ENCODE measurements at regions not wholly inside any gene's neighbourhood (a gene's known extent, or its start where the extent isn't known, plus 50 kb on each side); places are given as distances from the start of the nearest gene placed in this dataset.

DNA sequence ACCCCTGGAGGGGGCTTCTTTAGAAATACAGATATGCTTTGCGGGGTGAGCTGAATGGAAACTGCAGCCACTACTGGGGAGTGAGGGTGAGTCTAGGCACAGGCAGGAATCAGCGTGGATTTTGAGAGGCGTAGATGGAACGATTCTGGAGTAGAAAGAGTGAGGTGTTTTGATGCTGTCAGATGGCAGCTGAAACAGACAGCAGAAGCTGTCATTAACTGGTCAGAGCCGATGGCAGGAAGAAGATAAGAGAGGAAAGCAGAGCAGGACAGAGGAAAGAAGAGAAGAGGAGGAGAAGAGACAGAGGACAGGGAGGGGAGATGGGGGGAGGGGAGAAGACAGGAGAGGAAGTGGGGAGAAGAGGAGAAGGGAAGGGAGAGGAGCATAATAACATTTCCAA is 138.5 kb downstream of the LRIG2 start:
- Histone ChIP-seq H3K27me3 (no peaks in the 10 kb centered on the region), H3K36me3 (no peaks in the 10 kb centered on the region), H3K9me3 (peaks cover 0 to 10% (median 1%) of the 10 kb centered on the region in 4 donors), H3K27ac (peak overlapping the region in 1 of 4 donors; percentile 27), H3K4me3 (no peak overlapping the region), H3K4me1 (peaks cover 0 to 20% (median 1%) of the 10 kb centered on the region in 4 donors)
- no peak for DNase-seq
- TF ChIP-seq POLR2A (IDR thresholded peaks at IDR 0.05): no peak
- TF ChIP-seq, protein P1, sequence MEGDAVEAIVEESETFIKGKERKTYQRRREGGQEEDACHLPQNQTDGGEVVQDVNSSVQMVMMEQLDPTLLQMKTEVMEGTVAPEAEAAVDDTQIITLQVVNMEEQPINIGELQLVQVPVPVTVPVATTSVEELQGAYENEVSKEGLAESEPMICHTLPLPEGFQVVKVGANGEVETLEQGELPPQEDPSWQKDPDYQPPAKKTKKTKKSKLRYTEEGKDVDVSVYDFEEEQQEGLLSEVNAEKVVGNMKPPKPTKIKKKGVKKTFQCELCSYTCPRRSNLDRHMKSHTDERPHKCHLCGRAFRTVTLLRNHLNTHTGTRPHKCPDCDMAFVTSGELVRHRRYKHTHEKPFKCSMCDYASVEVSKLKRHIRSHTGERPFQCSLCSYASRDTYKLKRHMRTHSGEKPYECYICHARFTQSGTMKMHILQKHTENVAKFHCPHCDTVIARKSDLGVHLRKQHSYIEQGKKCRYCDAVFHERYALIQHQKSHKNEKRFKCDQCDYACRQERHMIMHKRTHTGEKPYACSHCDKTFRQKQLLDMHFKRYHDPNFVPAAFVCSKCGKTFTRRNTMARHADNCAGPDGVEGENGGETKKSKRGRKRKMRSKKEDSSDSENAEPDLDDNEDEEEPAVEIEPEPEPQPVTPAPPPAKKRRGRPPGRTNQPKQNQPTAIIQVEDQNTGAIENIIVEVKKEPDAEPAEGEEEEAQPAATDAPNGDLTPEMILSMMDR (IDR thresholded peaks at IDR 0.05): no peak

DNA sequence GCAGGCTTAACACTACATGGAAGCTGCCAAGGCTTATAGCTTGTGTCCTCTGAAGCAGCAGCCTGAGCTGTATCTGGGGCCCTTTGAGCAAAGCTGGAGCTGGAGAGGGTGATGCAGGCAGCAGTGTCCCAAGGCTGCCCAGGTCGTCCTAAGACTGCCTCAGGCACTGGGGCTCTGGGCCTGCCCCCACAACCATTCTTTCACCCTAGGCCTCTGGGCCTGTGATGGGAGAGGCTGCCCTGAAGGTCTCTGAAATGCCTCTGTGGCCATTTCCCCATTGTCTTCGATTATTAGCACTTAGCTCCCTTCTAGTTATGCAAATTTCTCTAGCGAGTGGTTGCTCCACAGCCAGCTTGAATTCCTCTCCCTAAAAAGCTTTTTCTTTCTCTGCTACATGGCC is 142.0 kb downstream of the LRIG2 start:
- H3K9me3 ChIP-seq: peaks cover 0 to 10% (median 1%) of the 10 kb centered on the region in 4 donors
- H3K36me3 ChIP-seq: no peaks in the 10 kb centered on the region
- peaks cover 0 to 14% (median 4%) of the 10 kb centered on the region in 4 donors for H3K4me1 ChIP-seq
- no peak for TF ChIP-seq POLR2A (IDR thresholded peaks at IDR 0.05)
- TF ChIP-seq, protein P1 (IDR thresholded peaks at IDR 0.05): no peak
- no peak overlapping the region for H3K4me3 ChIP-seq
- DNase-seq: no peak
- no peak overlapping the region for H3K27ac ChIP-seq
- H3K27me3 ChIP-seq: no peaks in the 10 kb centered on the region

DNA sequence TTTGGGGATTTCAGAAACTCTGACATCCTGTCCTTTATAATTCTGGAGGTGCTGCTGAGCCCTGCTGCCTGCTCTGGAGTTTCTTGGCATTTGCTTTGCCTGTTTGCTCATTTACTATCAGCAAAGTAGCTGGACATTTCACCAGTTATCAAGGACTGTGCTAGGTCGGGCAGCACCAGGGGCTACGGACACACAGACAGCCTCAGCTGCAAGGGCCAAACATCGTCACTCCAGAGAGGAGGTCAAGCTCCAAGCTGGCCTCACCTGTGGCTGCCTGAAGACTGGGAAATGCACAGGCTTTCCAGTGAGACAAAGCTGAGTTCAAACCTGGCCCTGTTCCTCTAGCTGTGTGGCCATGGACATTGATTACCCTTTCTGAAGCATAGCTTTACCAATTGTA is 143.7 kb downstream of the LRIG2 start:
- Histone ChIP-seq H3K4me1 (peaks cover 0 to 10% (median 4%) of the 10 kb centered on the region in 4 donors), H3K9me3 (peaks cover 0 to 10% (median 1%) of the 10 kb centered on the region in 4 donors), H3K27me3 (no peaks in the 10 kb centered on the region), H3K36me3 (no peaks in the 10 kb centered on the region), H3K4me3 (no peak overlapping the region), H3K27ac (peak overlapping the region in 3 of 4 donors; percentile 46 to 91 (median 79))
- TF ChIP-seq POLR2A (IDR thresholded peaks at IDR 0.05): no peak
- TF ChIP-seq, protein P1 (IDR thresholded peaks at IDR 0.05): no peak
- no peak for DNase-seq

DNA sequence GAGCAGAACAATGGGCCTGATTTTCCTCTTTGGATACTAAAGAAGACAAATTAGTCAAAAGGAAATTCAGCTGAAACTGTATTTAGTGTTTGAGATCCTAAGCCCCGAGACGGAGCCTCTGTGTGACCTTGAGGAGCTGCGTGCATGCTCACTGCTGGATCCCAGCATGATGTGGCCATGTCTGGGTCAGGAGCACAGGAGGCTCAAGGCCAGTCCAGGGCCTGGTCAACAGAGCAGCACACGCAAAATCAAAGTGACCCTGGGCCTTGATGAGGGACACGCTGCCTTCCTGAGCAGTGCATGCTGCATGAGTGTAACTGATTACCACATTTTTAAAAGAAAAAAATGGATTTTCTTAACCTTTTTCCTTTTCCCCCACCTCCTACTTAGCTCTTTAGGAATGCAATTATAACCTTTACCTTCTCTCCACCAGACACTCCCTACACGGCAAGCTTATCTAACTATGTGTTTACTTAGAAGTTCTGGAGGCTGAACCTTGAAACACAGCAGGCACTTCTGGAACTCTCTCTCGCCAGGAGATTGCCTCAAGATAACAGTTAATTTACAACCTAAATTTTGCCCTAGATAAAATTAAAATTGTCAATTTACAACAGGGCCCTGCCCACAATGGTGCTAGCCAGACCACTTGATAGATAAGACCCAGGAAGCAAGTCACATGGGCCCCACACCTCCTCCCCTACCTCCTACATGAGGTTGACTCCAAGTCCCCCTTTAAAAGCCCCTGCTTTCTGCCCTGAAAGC is 144.6 kb downstream of the LRIG2 start:
- peak in 1 of 2 donors; percentile 7 for TF ChIP-seq POLR2A (IDR thresholded peaks at IDR 0.05)
- TF ChIP-seq, protein P1 (IDR thresholded peaks at IDR 0.05): peak in 1 of 6 experiments; percentile 0
- peaks cover 0 to 10% (median 4%) of the 10 kb centered on the region in 4 donors for H3K4me1 ChIP-seq
- H3K36me3 ChIP-seq: no peaks in the 10 kb centered on the region
- peak overlapping the region in 3 of 4 donors; percentile 60 to 91 (median 79) for H3K27ac ChIP-seq
- no peaks in the 10 kb centered on the region for H3K27me3 ChIP-seq
- H3K4me3 ChIP-seq: no peak overlapping the region
- peaks cover 0 to 10% (median 1%) of the 10 kb centered on the region in 4 donors for H3K9me3 ChIP-seq
- DNase-seq: peak in 2 of 3 donors; percentile 62 to 68

DNA sequence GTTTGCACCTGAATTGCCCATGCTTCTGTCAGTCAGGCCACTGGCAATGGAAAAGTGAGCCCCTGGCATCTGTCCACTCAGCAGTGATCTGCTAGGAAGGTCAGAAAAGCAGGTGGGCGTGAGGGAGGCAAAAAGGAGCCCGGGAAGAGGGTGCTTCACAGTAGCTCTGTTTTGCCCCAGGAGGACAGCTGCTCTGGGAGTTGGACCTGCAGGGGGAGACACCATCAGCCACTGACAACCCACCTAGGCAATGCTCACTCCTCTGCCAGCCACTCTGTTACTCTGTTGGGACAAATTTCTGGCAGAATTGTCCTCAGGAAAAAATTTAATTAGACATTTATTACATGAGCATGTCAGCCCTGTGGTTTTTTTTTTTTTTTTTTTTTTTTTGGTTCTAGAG is 146.4 kb downstream of the LRIG2 start:
- no peak overlapping the region for H3K27ac ChIP-seq
- peaks cover 0 to 10% (median 4%) of the 10 kb centered on the region in 4 donors for H3K4me1 ChIP-seq
- H3K4me3 ChIP-seq: no peak overlapping the region
- H3K9me3 ChIP-seq: peaks cover 0 to 9% (median 1%) of the 10 kb centered on the region in 4 donors
- DNase-seq: no peak
- H3K27me3 ChIP-seq: no peaks in the 10 kb centered on the region
- no peak for TF ChIP-seq POLR2A (IDR thresholded peaks at IDR 0.05)
- TF ChIP-seq, protein P1 (IDR thresholded peaks at IDR 0.05): peak in 3 of 6 experiments; percentile 22 to 26 (median 25)
- no peaks in the 10 kb centered on the region for H3K36me3 ChIP-seq

All from Peyer's patch (tissue), 4 donors.